ENCODE measurements at regions not wholly inside any gene's neighbourhood (a gene's known extent, or its start where the extent isn't known, plus 50 kb on each side); places are given as distances from the start of the nearest gene placed in this dataset.

GRCh38 chr4:37132975-37133360 lies 111.6 kb upstream of the NWD2 start:
- CTCF ChIA-PET = no interaction called here
- DNase-seq = no peak
- no peak overlapping the region for H3K27ac Mint-ChIP-seq
- no peaks in the 10 kb centered on the region for H3K9me3 Mint-ChIP-seq
- no peaks in the 10 kb centered on the region for H3K36me3 Mint-ChIP-seq (ENCODE audit: low read depth)
- intact Hi-C loops (cut with micrococcal nuclease) = no loop called here
- TF ChIP-seq CTCF (IDR thresholded peaks at IDR 0.05) = no peak
- H3K4me3 Mint-ChIP-seq = no peak overlapping the region
- POLR2A ChIA-PET = no interaction called here
- no peak for ATAC-seq (ENCODE audit: low read depth)
- no peaks in the 10 kb centered on the region for H3K27me3 Mint-ChIP-seq
- H3K4me1 Mint-ChIP-seq = no peaks in the 10 kb centered on the region

GRCh38 chr4:37138019-37138653 lies 106.4 kb upstream of the NWD2 start:
- no peaks in the 10 kb centered on the region for H3K36me3 Mint-ChIP-seq (ENCODE audit: low read depth)
- CTCF ChIA-PET = no interaction called here
- no peaks in the 10 kb centered on the region for H3K9me3 Mint-ChIP-seq
- no peak for DNase-seq
- no peak for TF ChIP-seq CTCF (IDR thresholded peaks at IDR 0.05)
- no peak overlapping the region for H3K27ac Mint-ChIP-seq
- ATAC-seq (ENCODE audit: low read depth) = no peak
- intact Hi-C loops (cut with micrococcal nuclease) = no loop called here
- H3K27me3 Mint-ChIP-seq = no peaks in the 10 kb centered on the region
- no peaks in the 10 kb centered on the region for H3K4me1 Mint-ChIP-seq
- POLR2A ChIA-PET = no interaction called here
- H3K4me3 Mint-ChIP-seq = no peak overlapping the region

GRCh38 chr4:37138789-37139188 lies 105.8 kb upstream of the NWD2 start:
- no peak overlapping the region for H3K4me3 Mint-ChIP-seq
- H3K27ac Mint-ChIP-seq = no peak overlapping the region
- no peaks in the 10 kb centered on the region for H3K27me3 Mint-ChIP-seq
- intact Hi-C loops (cut with micrococcal nuclease) = no loop called here
- CTCF ChIA-PET = no interaction called here
- H3K36me3 Mint-ChIP-seq (ENCODE audit: low read depth) = no peaks in the 10 kb centered on the region
- no peak for ATAC-seq (ENCODE audit: low read depth)
- POLR2A ChIA-PET = no interaction called here
- H3K4me1 Mint-ChIP-seq = no peaks in the 10 kb centered on the region
- DNase-seq = no peak
- no peaks in the 10 kb centered on the region for H3K9me3 Mint-ChIP-seq
- TF ChIP-seq CTCF (IDR thresholded peaks at IDR 0.05) = no peak

- DNase-seq (no peak), ATAC-seq (ENCODE audit: low read depth) (no peak)
- CTCF ChIA-PET = no interaction called here
- intact Hi-C loops (cut with micrococcal nuclease) = loop anchor here (10.0 kb wide), 1 partner anchor 1495 kb away; no protein-coding TSS in a partner anchor
- H3K27ac Mint-ChIP-seq = no peak overlapping the region
- no peaks in the 10 kb centered on the region for H3K9me3 Mint-ChIP-seq
- no peak for TF ChIP-seq CTCF (IDR thresholded peaks at IDR 0.05)
- POLR2A ChIA-PET = no interaction called here
- no peak overlapping the region for H3K4me3 Mint-ChIP-seq
- H3K36me3 Mint-ChIP-seq (ENCODE audit: low read depth) = no peaks in the 10 kb centered on the region
- no peaks in the 10 kb centered on the region for H3K27me3 Mint-ChIP-seq
- no peaks in the 10 kb centered on the region for H3K4me1 Mint-ChIP-seq
Measured at GRCh38 chr4:37139987-37140386, 104.6 kb upstream of the NWD2 start.

- POLR2A ChIA-PET = no interaction called here
- no peak for ATAC-seq (ENCODE audit: low read depth)
Measured at GRCh38 chr4:37146260-37146659, 98.3 kb upstream of the NWD2 start.

More at GRCh38 chr4:37146260-37146659, 98.3 kb upstream of the NWD2 start:
- CTCF ChIA-PET = no interaction called here
- H3K4me1 Mint-ChIP-seq = no peaks in the 10 kb centered on the region
- no peaks in the 10 kb centered on the region for H3K36me3 Mint-ChIP-seq (ENCODE audit: low read depth)
- no peak overlapping the region for H3K4me3 Mint-ChIP-seq
- H3K9me3 Mint-ChIP-seq = peaks cover 7% of the 10 kb centered on the region
- no peak for DNase-seq
- H3K27ac Mint-ChIP-seq = no peak overlapping the region
- no peaks in the 10 kb centered on the region for H3K27me3 Mint-ChIP-seq
- intact Hi-C loops (cut with micrococcal nuclease) = loop anchor here (10.0 kb wide), 1 partner anchor 1501 kb away; no protein-coding TSS in a partner anchor
- no peak for TF ChIP-seq CTCF (IDR thresholded peaks at IDR 0.05)

Measured in activated B cell treated with CpG ODN at 0.5 μM for 24 hours (primary cell).